ENCODE measurements at regions not wholly inside any gene's neighbourhood (a gene's known extent, or its start where the extent isn't known, plus 50 kb on each side); places are given as distances from the start of the nearest gene placed in this dataset.

DNA sequence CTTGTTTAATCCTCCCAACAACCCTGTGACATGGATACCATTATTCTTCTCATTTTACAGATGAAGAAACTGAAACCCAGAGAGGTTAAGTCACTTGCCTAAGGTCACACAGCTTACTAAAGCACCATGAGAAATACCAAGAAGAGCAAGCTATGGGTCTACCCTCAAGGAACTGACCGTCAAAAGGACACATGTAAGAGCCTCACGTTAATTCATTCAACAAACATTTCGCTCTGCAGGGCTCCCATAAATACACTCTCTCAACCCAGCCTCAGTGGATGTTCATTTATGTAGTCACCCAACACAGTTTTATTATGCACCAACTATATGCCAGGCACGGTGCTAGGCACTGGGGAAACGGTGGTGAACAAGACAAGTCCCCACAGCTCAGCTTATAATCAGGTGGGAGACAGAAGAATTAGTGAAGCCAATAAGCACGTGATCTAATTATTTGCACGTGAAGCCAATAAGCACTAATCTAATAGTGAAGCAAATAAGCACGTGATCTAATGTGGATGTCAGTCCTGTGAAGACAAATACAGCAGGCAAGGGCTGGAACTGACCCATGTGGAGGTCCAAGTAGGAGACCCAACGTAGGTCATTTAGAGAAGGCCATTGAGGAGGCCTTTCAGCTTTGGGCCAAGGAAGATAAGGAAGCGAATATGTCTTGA lies 52.1 kb upstream of the ZBTB40 start:
- ATAC-seq = no peak
- Mint-ChIP-seq H3K36me3 (no peaks in the 10 kb centered on the region), H3K4me1 (ENCODE audit: low read depth in 2 of 2) (peaks cover 10 to 12% of the 10 kb centered on the region in 2 donors), H3K4me3 (no peak overlapping the region), H3K9me3 (no peaks in the 10 kb centered on the region), H3K27me3 (peaks cover 61 to 81% of the 10 kb centered on the region in 2 donors), H3K27ac (no peak overlapping the region)
- DNase-seq (ENCODE audit: low spot score) = no peak
